Calu3 (cell line): ENCODE measurements at regions not wholly inside any gene's neighbourhood (a gene's known extent, or its start where the extent isn't known, plus 50 kb on each side); places are given as distances from the start of the nearest gene placed in this dataset.

ENCODE experiments used
- BruUV-seq: library from RNA; stranded (reverse); fragments of 400-500 nt; replicated peaks from 2 replicates; lab custom pipeline; 2021; lab: Mats Ljungman, UMichigan
- CTCF ChIA-PET: fragments of 300-600 bp; sonication (Branson Sonifier 250); formaldehyde crosslinking; loops from one replicate; lab custom pipeline; 2022; ENCODE audit warnings: antibody characterized with exemption; lab: Charles Lee
- DNase-seq: peaks from one replicate; pipeline ENCODE4 v3.0.0; 2022
- H3K27ac Mint-ChIP-seq: one replicate; pipeline ENCODE4 v1.8.0; 2022; ENCODE audit warnings: mixed read lengths; ENCODE audit not compliant: unreplicated experiment
- H3K27me3 Mint-ChIP-seq: one replicate; pipeline ENCODE4 v1.8.0; 2022; ENCODE audit warnings: mixed read lengths; ENCODE audit not compliant: unreplicated experiment
- H3K36me3 Mint-ChIP-seq: one replicate; pipeline ENCODE4 v1.8.0; 2022; ENCODE audit warnings: mild to moderate bottlenecking, moderate library complexity, mixed read lengths; ENCODE audit not compliant: insufficient read depth, unreplicated experiment
- H3K4me1 Mint-ChIP-seq: one replicate; pipeline ENCODE4 v1.8.0; 2022; ENCODE audit warnings: mild to moderate bottlenecking, low read depth, mixed read lengths; ENCODE audit not compliant: unreplicated experiment
- H3K4me3 Mint-ChIP-seq: one replicate; pipeline ENCODE4 v1.8.0; 2022; ENCODE audit warnings: mild to moderate bottlenecking, low read depth, moderate library complexity, mixed read lengths; ENCODE audit not compliant: unreplicated experiment
- H3K9me3 Mint-ChIP-seq: one replicate; pipeline ENCODE4 v1.8.0; 2022; ENCODE audit warnings: low read depth, mixed read lengths; ENCODE audit not compliant: unreplicated experiment
- intact Hi-C: fragments of 100-400 bp; cut with micrococcal nuclease; formaldehyde crosslinking; loops from one replicate; pipeline ENCODE4 v1.10.0; 2022; ENCODE audit not compliant: unreplicated experiment
- TF ChIP-seq, protein P1 (sequence below): fragments of 200-600 bp; IDR thresholded peaks from one replicate; pipeline ENCODE4 v1.8.0; 2022; ENCODE audit warnings: antibody characterized with exemption; ENCODE audit not compliant: unreplicated experiment

GRCh38 chr14:41986083-41986645, 379.5 kb downstream of the LRFN5 start:
- Mint-ChIP-seq H3K4me1 (no peaks in the 10 kb centered on the region), H3K27ac (no peak overlapping the region), H3K9me3 (peaks cover 9% of the 10 kb centered on the region), H3K27me3 (no peaks in the 10 kb centered on the region), H3K36me3 (no peaks in the 10 kb centered on the region), H3K4me3 (no peak overlapping the region)
- intact Hi-C loops, result no loop called here
- no TSS peak for BruUV-seq
- CTCF ChIA-PET, result no interaction called here
- TF ChIP-seq, protein P1, sequence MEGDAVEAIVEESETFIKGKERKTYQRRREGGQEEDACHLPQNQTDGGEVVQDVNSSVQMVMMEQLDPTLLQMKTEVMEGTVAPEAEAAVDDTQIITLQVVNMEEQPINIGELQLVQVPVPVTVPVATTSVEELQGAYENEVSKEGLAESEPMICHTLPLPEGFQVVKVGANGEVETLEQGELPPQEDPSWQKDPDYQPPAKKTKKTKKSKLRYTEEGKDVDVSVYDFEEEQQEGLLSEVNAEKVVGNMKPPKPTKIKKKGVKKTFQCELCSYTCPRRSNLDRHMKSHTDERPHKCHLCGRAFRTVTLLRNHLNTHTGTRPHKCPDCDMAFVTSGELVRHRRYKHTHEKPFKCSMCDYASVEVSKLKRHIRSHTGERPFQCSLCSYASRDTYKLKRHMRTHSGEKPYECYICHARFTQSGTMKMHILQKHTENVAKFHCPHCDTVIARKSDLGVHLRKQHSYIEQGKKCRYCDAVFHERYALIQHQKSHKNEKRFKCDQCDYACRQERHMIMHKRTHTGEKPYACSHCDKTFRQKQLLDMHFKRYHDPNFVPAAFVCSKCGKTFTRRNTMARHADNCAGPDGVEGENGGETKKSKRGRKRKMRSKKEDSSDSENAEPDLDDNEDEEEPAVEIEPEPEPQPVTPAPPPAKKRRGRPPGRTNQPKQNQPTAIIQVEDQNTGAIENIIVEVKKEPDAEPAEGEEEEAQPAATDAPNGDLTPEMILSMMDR, result no peak
- DNase-seq, result no peak

DNA sequence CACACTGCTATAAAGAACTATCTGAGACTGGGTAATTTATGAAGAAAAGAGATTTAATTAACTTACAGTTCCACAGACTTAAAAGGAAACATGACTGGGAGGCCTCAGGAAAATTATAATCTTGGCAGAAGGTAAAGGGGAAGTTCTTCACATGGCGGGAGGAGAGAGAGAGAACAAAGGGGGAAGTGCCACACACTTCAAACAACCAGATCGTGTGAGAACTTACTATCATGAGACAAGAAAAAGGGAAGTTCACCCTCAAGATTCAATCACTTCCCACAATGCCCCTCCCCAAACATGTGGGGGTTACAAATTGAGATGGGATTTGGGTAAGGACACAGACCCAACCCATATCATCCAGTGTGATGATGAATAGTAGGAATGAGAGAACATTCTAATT, 366.5 kb downstream of the LRFN5 start:
- Mint-ChIP-seq H3K9me3 (peaks cover 7% of the 10 kb centered on the region), H3K4me1 (no peaks in the 10 kb centered on the region), H3K36me3 (no peaks in the 10 kb centered on the region), H3K4me3 (no peak overlapping the region), H3K27ac (no peak overlapping the region), H3K27me3 (no peaks in the 10 kb centered on the region)
- TF ChIP-seq, protein P1, result no peak
- DNase-seq, result no peak
- CTCF ChIA-PET, result no interaction called here
- BruUV-seq, result no TSS peak
- intact Hi-C loops, result no loop called here

- BruUV-seq, result no TSS peak
- Mint-ChIP-seq H3K27ac (no peak overlapping the region), H3K4me3 (no peak overlapping the region), H3K9me3 (peaks cover 9% of the 10 kb centered on the region), H3K4me1 (no peaks in the 10 kb centered on the region), H3K36me3 (no peaks in the 10 kb centered on the region), H3K27me3 (no peaks in the 10 kb centered on the region)
- intact Hi-C loops, result no loop called here
- DNase-seq, result no peak
- TF ChIP-seq, protein P1, result no peak
- CTCF ChIA-PET, result no interaction called here
Observed at GRCh38 chr14:41972531-41972930, 365.9 kb downstream of the LRFN5 start.

- no peak overlapping the region for H3K4me3 Mint-ChIP-seq
- CTCF ChIA-PET, result no interaction called here
- intact Hi-C loops, result no loop called here
- H3K27me3 Mint-ChIP-seq, result no peaks in the 10 kb centered on the region
- BruUV-seq, result no TSS peak
- H3K9me3 Mint-ChIP-seq, result peaks cover 3% of the 10 kb centered on the region
- TF ChIP-seq, protein P1, result no peak
- H3K27ac Mint-ChIP-seq, result no peak overlapping the region
- H3K36me3 Mint-ChIP-seq, result no peaks in the 10 kb centered on the region
- H3K4me1 Mint-ChIP-seq, result no peaks in the 10 kb centered on the region
- no peak for DNase-seq
Observed at GRCh38 chr14:41960281-41960680, 353.6 kb downstream of the LRFN5 start.
